Esophagus squamous epithelium (tissue), 4 donors: ENCODE measurements at regions not wholly inside any gene's neighbourhood (a gene's known extent, or its start where the extent isn't known, plus 50 kb on each side); places are given as distances from the start of the nearest gene placed in this dataset.

ENCODE experiments used
- CTCF ChIP-seq, 6 experiments: fragments of 450-650 bp in 4 of 6; fragments of 200-600 bp in 2 of 6; sonication (generic) in 2 of 6; IDR thresholded peaks; one replicate each; pipeline ENCODE4 v1.5.1; 2016 to 2019; ENCODE audit warnings: antibody characterized with exemption in 6 of 6, mild to moderate bottlenecking in 4 of 6, moderate library complexity in 4 of 6
- POLR2A ChIP-seq, 4 donors: fragments of 450-650 bp; IDR thresholded peaks; one replicate each; pipeline ENCODE4 v1.6.1; 2017; ENCODE audit warnings: antibody characterized with exemption in 4 of 4, mild to moderate bottlenecking in 4 of 4, moderate library complexity in 3 of 4

GRCh38 chr1:106121728-106122127 is 934.7 kb upstream of the PRMT6 start:
- TF ChIP-seq CTCF (IDR thresholded peaks at IDR 0.05) (no peak), POLR2A (IDR thresholded peaks at IDR 0.05) (no peak)
